ENCODE measurements at regions not wholly inside any gene's neighbourhood (a gene's known extent, or its start where the extent isn't known, plus 50 kb on each side); places are given as distances from the start of the nearest gene placed in this dataset.

GRCh38 chr3:176208915-176209314 lies 988.4 kb downstream of the TBL1XR1 start:
- no peaks in the 10 kb centered on the region for H3K36me3 Mint-ChIP-seq
- H3K4me1 Mint-ChIP-seq = no peaks in the 10 kb centered on the region
- Histone ChIP-seq H3K27me3 (ENCODE audit: control insufficient read depth in 2 of 2, insufficient read depth in 2 of 2, low read length in 2 of 2) (no peaks in the 10 kb centered on the region), H3K36me3 (replicated peaks in 1 of 2; ENCODE audit: control insufficient read depth in 1 of 2, insufficient read depth in 2 of 2, low read length in 2 of 2) (no peaks in the 10 kb centered on the region), H3K27ac (ENCODE audit: low read depth in 1 of 2, low read length in 2 of 2) (no peak overlapping the region), H3K79me2 (ENCODE audit: insufficient read depth, low read length) (no peaks in the 10 kb centered on the region), H3K9ac (ENCODE audit: insufficient read depth, low read length, poor library complexity, severe bottlenecking) (no peak overlapping the region), H2AFZ (ENCODE audit: insufficient read depth, low read depth, low read length, poor library complexity, severe bottlenecking) (no peak overlapping the region), H3K4me2 (replicated peaks; ENCODE audit: extremely low read depth, low read length, poor library complexity, severe bottlenecking) (no peak overlapping the region), H3K4me1 (ENCODE audit: control insufficient read depth in 1 of 2, insufficient read depth in 2 of 2, low read length in 2 of 2) (no peaks in the 10 kb centered on the region), H3K9me3 (replicated peaks in 1 of 2; ENCODE audit: control insufficient read depth in 1 of 2, insufficient read depth in 1 of 2, low read length in 2 of 2) (peaks cover 19 to 20% of the 10 kb centered on the region in 2 donors), H3K4me3 (replicated peaks in 1 of 3; ENCODE audit: low read depth in 2 of 3, low read length in 3 of 3) (no peak overlapping the region), H4K20me1 (ENCODE audit: insufficient read depth, low read length) (no peaks in the 10 kb centered on the region)
- H3K4me3 Mint-ChIP-seq = no peak overlapping the region
- peaks cover 2 to 14% (median 9%) of the 10 kb centered on the region in 7 donors for H3K9me3 Mint-ChIP-seq
- intact Hi-C loops (cut with micrococcal nuclease) = no loop called here
- no CpG with 5 or more reads among the region's 2 CpGs for WGBS (ENCODE audit: insufficient coverage)
- H3K27me3 Mint-ChIP-seq (ENCODE audit: low read depth in 3 of 3) = peaks cover 0 to 2% (median 0%) of the 10 kb centered on the region in 3 donors
- DNase-seq = no peak
- H3K27ac Mint-ChIP-seq = no peak overlapping the region
- TF ChIP-seq CTCF (IDR thresholded peaks at IDR 0.05) = no peak

- no peaks in the 10 kb centered on the region for H3K36me3 Mint-ChIP-seq
- intact Hi-C loops (cut with micrococcal nuclease) = no loop called here
Measured at GRCh38 chr3:176208283-176208682, 989.0 kb downstream of the TBL1XR1 start.

More at GRCh38 chr3:176208283-176208682, 989.0 kb downstream of the TBL1XR1 start:
- Histone ChIP-seq H3K27me3 (ENCODE audit: control insufficient read depth in 2 of 2, insufficient read depth in 2 of 2, low read length in 2 of 2) (no peaks in the 10 kb centered on the region), H3K4me1 (ENCODE audit: control insufficient read depth in 1 of 2, insufficient read depth in 2 of 2, low read length in 2 of 2) (no peaks in the 10 kb centered on the region), H2AFZ (ENCODE audit: insufficient read depth, low read depth, low read length, poor library complexity, severe bottlenecking) (no peak overlapping the region), H3K9me3 (replicated peaks in 1 of 2; ENCODE audit: control insufficient read depth in 1 of 2, insufficient read depth in 1 of 2, low read length in 2 of 2) (peaks cover 15 to 24% of the 10 kb centered on the region in 2 donors), H3K79me2 (ENCODE audit: insufficient read depth, low read length) (no peaks in the 10 kb centered on the region), H3K9ac (ENCODE audit: insufficient read depth, low read length, poor library complexity, severe bottlenecking) (no peak overlapping the region), H4K20me1 (ENCODE audit: insufficient read depth, low read length) (no peaks in the 10 kb centered on the region), H3K4me3 (replicated peaks in 1 of 3; ENCODE audit: low read depth in 2 of 3, low read length in 3 of 3) (no peak overlapping the region), H3K27ac (ENCODE audit: low read depth in 1 of 2, low read length in 2 of 2) (no peak overlapping the region), H3K36me3 (replicated peaks in 1 of 2; ENCODE audit: control insufficient read depth in 1 of 2, insufficient read depth in 2 of 2, low read length in 2 of 2) (no peaks in the 10 kb centered on the region), H3K4me2 (replicated peaks; ENCODE audit: extremely low read depth, low read length, poor library complexity, severe bottlenecking) (no peak overlapping the region)
- Mint-ChIP-seq H3K9me3 (peaks cover 2 to 14% (median 10%) of the 10 kb centered on the region in 7 donors), H3K4me1 (no peaks in the 10 kb centered on the region), H3K27ac (no peak overlapping the region), H3K27me3 (ENCODE audit: low read depth in 3 of 3) (peaks cover 0 to 2% (median 1%) of the 10 kb centered on the region in 3 donors), H3K4me3 (no peak overlapping the region)
- no peak for TF ChIP-seq CTCF (IDR thresholded peaks at IDR 0.05)
- WGBS (ENCODE audit: insufficient coverage) = 80% methylated on average over 1 of the region's 1 CpG
- DNase-seq = no peak
